OCI-LY3 (cell line): ENCODE measurements at regions not wholly inside any gene's neighbourhood (a gene's known extent, or its start where the extent isn't known, plus 50 kb on each side); places are given as distances from the start of the nearest gene placed in this dataset.
"Not testable (repeated sequence)": the region's sequence is repeated elsewhere in the genome, so short reads cannot be mapped to it uniquely, and the experiment has no call there.

Experiments
- H2AFZ ChIP-seq: fragments of 200-600, 300-600 bp; shearing (Covaris generic); 2 replicates; pipeline ENCODE4 v1.6.0; 2014; ENCODE audit warnings: antibody characterized with exemption, low read depth, low read length
- H3K27ac ChIP-seq: fragments of 200-600, 300-600 bp; sonication (generic); 2 replicates; pipeline ENCODE4 v1.5.1; 2014; ENCODE audit warnings: mild to moderate bottlenecking, low read length, moderate library complexity, mixed read lengths
- H3K27me3 ChIP-seq: fragments of 200-600, 300-600 bp; sonication (generic); 2 replicates; pipeline ENCODE4 v1.6.1; 2014; ENCODE audit warnings: low read depth, low read length, mixed read lengths
- H3K36me3 ChIP-seq: fragments of 200-600, 300-600 bp; sonication (generic); replicated peaks from 2 replicates; pipeline ENCODE3; 2014; ENCODE audit warnings: low read depth, low read length, mixed read lengths
- H3K4me1 ChIP-seq: fragments of 300-600, 200-600 bp; sonication (generic); 2 replicates; pipeline ENCODE4 v1.6.1; 2014; ENCODE audit warnings: low read length, mixed read lengths
- H3K4me2 ChIP-seq: fragments of 200-600, 300-600 bp; sonication (generic); 2 replicates; pipeline ENCODE4 v1.6.1; 2014; ENCODE audit warnings: low read length, mixed read lengths
- H3K4me3 ChIP-seq: fragments of 300-600, 200-600 bp; sonication (generic); 2 replicates; pipeline ENCODE4 v1.5.1; 2014; ENCODE audit warnings: antibody characterized with exemption, mild to moderate bottlenecking, low read length, moderate library complexity
- H3K79me2 ChIP-seq: fragments of 300-600, 200-600 bp; shearing (Covaris generic); 2 replicates; pipeline ENCODE4 v1.6.1; 2014; ENCODE audit warnings: mild to moderate bottlenecking, low read length, mixed read lengths
- H3K9ac ChIP-seq: fragments of 300-600, 200-600 bp; shearing (Covaris generic); 2 replicates; pipeline ENCODE4 v1.6.0; 2014; ENCODE audit warnings: mild to moderate bottlenecking, low read length, moderate library complexity
- H3K9me3 ChIP-seq: fragments of 200-600, 300-600 bp; shearing (Covaris generic); 2 replicates; pipeline ENCODE4 v1.6.1; 2014; ENCODE audit warnings: low read length, mixed read lengths; ENCODE audit not compliant: insufficient read depth
- H4K20me1 ChIP-seq: fragments of 200-600, 300-600 bp; sonication (generic); 2 replicates; pipeline ENCODE4 v1.6.1; 2016; ENCODE audit warnings: low read length, mixed read lengths; ENCODE audit not compliant: insufficient read depth
- EZH2phosphoT487 ChIP-seq: fragments of 200-600 bp; shearing (Covaris generic); IDR thresholded peaks from 2 replicates; pipeline ENCODE4 v1.6.1; 2018; ENCODE audit warnings: antibody characterized with exemption, mixed run types, low read depth
- TF ChIP-seq, protein P1 (sequence below): fragments of 200-600, 300-600 bp; sonication (generic); IDR thresholded peaks from 2 replicates; pipeline ENCODE4 v1.5.1; 2014; ENCODE audit warnings: antibody characterized with exemption, low read length, low read depth

DNA sequence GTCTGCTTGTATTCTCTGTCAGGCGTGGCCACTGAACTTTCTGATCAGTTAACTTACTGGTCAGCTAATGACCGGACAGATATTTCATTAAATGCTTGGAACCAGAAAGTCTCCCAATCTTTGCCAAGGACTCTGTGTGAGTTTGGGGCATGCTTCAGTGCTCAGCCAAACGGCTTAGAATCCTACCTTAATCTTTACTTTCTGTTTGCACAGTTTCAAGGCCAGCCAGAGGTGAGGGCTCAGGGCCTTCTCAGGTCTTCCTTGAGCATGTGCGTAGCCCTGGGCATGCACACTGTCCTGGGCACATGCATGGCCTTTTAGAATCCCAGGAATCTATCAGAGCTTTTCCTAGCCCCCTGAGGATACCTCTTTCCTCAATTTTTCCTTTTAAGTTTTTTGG is 230.1 kb downstream of the RAB11FIP4 start:
- Histone ChIP-seq H3K9ac (no peak overlapping the region), H3K36me3 (no peaks in the 10 kb centered on the region), H3K4me2 (no peak overlapping the region), H2AFZ (no peak overlapping the region), H3K4me3 (no peak overlapping the region), H3K9me3 (no peaks in the 10 kb centered on the region), H4K20me1 (no peaks in the 10 kb centered on the region), H3K4me1 (no peaks in the 10 kb centered on the region), H3K27me3 (no peaks in the 10 kb centered on the region), H3K27ac (no peak overlapping the region), H3K79me2 (no peaks in the 10 kb centered on the region)
- TF ChIP-seq, protein P1, sequence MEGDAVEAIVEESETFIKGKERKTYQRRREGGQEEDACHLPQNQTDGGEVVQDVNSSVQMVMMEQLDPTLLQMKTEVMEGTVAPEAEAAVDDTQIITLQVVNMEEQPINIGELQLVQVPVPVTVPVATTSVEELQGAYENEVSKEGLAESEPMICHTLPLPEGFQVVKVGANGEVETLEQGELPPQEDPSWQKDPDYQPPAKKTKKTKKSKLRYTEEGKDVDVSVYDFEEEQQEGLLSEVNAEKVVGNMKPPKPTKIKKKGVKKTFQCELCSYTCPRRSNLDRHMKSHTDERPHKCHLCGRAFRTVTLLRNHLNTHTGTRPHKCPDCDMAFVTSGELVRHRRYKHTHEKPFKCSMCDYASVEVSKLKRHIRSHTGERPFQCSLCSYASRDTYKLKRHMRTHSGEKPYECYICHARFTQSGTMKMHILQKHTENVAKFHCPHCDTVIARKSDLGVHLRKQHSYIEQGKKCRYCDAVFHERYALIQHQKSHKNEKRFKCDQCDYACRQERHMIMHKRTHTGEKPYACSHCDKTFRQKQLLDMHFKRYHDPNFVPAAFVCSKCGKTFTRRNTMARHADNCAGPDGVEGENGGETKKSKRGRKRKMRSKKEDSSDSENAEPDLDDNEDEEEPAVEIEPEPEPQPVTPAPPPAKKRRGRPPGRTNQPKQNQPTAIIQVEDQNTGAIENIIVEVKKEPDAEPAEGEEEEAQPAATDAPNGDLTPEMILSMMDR, result no peak
- TF ChIP-seq EZH2phosphoT487, result no peak

DNA sequence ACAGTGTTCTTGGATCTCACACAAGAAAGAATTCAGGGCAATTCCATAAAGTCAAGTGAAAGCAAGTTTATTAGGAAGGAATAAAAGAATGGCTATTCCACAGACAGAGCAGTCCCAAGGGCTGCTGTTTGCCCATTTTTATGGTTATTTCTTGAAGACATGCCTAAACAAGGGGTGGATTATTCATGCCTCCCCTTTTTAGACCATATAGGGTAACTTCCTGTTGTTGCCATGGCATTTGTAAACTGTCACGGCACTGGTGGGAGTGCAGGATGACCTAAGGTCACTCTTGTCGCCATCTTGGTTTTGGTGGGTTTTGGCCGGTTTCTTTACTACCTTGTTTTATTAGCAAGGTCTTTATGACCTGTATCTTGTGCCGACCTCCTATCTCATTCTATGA is 219.6 kb downstream of the RAB11FIP4 start:
- H3K27me3 ChIP-seq, H3K36me3 ChIP-seq, H4K20me1 ChIP-seq, H3K79me2 ChIP-seq, H3K4me3 ChIP-seq, H3K9ac ChIP-seq, H2AFZ ChIP-seq, H3K4me1 ChIP-seq, H3K27ac ChIP-seq, H3K9me3 ChIP-seq, H3K4me2 ChIP-seq: not testable (repeated sequence)

DNA sequence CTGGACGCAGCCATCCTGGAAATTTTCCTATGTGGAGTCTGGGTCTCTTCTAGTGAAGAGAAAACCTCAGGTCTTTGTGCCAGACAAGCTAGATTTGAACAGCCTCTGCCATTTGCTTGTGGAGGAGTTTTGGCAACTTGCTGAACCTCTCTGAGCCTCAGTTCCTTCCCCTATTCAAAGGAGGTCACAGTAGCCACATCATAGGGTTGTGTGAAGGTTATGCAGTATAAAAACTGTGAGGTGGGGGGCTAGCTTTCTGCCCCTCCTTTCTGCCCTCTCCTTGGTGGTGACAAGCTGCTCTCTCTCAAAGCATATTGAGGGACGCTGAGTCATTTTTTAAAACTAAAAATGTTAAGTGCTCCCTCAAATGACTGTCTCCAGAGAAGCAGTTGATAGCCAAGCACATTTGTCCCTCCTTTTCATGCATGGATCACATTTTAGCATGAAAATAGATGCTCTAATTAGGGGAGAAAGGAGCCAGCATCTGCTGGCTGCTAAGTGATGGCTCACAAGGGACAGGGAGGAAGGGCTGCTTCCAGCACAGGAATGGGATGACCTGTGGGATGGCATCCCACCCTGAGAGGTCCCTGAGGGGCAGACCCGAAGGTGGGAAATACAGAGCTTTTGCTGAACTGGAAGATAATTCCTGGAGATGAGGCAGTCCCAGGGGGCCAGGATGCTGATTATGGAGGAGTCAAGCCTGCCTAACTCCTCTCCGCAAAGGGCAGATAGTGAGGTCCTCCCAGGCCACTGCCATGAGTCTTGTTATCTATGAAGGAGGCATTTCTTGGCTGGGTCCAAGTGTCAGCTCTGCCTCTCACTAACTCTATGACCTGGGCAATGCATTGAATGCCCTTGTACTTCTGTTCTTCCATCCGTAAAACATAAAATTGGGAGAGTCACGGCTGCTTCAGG is 218.8 kb downstream of the RAB11FIP4 start:
- H2AFZ ChIP-seq, result no peak overlapping the region
- H3K27me3 ChIP-seq, result peaks cover 4% of the 10 kb centered on the region; the same call in 1 of the 2 replicates
- no peaks in the 10 kb centered on the region for H3K4me1 ChIP-seq
- no peak for TF ChIP-seq EZH2phosphoT487
- TF ChIP-seq, protein P1, result no peak
- no peaks in the 10 kb centered on the region for H3K9me3 ChIP-seq
- H3K4me3 ChIP-seq, result no peak overlapping the region
- H4K20me1 ChIP-seq, result no peaks in the 10 kb centered on the region
- no peak overlapping the region for H3K27ac ChIP-seq
- no peaks in the 10 kb centered on the region for H3K36me3 ChIP-seq
- H3K4me2 ChIP-seq, result no peak overlapping the region
- H3K79me2 ChIP-seq, result no peaks in the 10 kb centered on the region
- no peak overlapping the region for H3K9ac ChIP-seq

DNA sequence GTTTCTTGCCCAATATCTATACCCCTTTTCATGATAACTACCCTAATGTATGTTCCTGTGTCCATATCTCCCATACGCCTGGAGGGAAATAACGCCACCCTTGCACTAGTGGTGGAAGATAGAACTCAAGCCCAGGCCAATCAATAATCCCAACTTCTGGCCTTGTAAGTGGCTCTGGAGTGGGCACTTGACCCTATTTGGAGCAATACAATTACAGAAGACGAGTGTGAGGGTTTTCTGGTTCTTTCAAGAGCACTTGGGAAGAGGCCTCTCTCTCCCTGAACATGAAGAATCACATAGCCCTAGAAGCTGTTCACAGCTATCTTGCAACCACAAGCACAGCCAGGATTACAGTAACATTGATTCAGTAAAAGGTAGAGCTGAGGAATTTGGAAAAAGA is 217.9 kb downstream of the RAB11FIP4 start:
- Histone ChIP-seq H2AFZ (no peak overlapping the region), H4K20me1 (no peaks in the 10 kb centered on the region), H3K9me3 (no peaks in the 10 kb centered on the region), H3K27ac (no peak overlapping the region), H3K4me2 (no peak overlapping the region), H3K79me2 (no peaks in the 10 kb centered on the region), H3K27me3 (peaks cover 7% of the 10 kb centered on the region; the same call in 1 of the 2 replicates), H3K36me3 (no peaks in the 10 kb centered on the region), H3K4me3 (no peak overlapping the region), H3K4me1 (no peaks in the 10 kb centered on the region), H3K9ac (no peak overlapping the region)
- TF ChIP-seq, protein P1, result no peak
- TF ChIP-seq EZH2phosphoT487, result no peak
